Body of pancreas (tissue), 4 donors: ENCODE measurements at regions not wholly inside any gene's neighbourhood (a gene's known extent, or its start where the extent isn't known, plus 50 kb on each side); places are given as distances from the start of the nearest gene placed in this dataset.
"Not testable (repeated sequence)": the region's sequence is repeated elsewhere in the genome, so short reads cannot be mapped to it uniquely, and the experiment has no call there.

Source experiments
- POLR2A ChIP-seq, 3 donors: fragments of 450-650 bp; IDR thresholded peaks; one replicate each; pipeline ENCODE4 v1.6.1; 2016; ENCODE audit warnings: antibody characterized with exemption in 3 of 3, mild to moderate bottlenecking in 2 of 3
- TF ChIP-seq, protein P1 (sequence below), 7 experiments: fragments of 450-650 bp in 4 of 7; fragments of 200-600 bp in 3 of 7; sonication (generic) in 3 of 7; IDR thresholded peaks; one replicate each; pipeline ENCODE4 v1.5.1; 2016 to 2019; ENCODE audit warnings: antibody characterized with exemption in 7 of 7

DNA sequence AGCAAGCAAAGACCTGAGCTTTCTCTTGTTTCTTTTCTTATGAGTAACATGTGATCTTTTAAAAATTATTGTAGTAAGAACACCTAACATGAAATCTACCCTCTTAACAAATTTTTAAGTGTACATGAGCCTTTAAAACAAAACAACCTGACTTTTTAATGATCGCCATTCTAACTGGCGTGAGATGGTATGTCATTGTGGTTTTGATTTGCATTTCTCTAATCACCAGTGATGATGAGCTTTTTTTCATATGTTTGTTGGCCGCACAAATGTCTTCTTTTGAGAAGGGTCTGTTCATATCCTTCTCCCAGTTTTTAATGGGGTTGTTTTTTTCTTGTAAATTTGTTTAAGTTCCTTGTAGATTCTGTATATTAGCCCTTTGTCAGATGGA, 73.7 kb upstream of the BMP2 start:
- TF ChIP-seq, protein P1, sequence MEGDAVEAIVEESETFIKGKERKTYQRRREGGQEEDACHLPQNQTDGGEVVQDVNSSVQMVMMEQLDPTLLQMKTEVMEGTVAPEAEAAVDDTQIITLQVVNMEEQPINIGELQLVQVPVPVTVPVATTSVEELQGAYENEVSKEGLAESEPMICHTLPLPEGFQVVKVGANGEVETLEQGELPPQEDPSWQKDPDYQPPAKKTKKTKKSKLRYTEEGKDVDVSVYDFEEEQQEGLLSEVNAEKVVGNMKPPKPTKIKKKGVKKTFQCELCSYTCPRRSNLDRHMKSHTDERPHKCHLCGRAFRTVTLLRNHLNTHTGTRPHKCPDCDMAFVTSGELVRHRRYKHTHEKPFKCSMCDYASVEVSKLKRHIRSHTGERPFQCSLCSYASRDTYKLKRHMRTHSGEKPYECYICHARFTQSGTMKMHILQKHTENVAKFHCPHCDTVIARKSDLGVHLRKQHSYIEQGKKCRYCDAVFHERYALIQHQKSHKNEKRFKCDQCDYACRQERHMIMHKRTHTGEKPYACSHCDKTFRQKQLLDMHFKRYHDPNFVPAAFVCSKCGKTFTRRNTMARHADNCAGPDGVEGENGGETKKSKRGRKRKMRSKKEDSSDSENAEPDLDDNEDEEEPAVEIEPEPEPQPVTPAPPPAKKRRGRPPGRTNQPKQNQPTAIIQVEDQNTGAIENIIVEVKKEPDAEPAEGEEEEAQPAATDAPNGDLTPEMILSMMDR (IDR thresholded peaks at IDR 0.05), result not testable (repeated sequence)
- not testable (repeated sequence) for TF ChIP-seq POLR2A (IDR thresholded peaks at IDR 0.05)
